Caco-2 (cell line): ENCODE measurements at regions not wholly inside any gene's neighbourhood (a gene's known extent, or its start where the extent isn't known, plus 50 kb on each side); places are given as distances from the start of the nearest gene placed in this dataset.
"Not testable (repeated sequence)": the region's sequence is repeated elsewhere in the genome, so short reads cannot be mapped to it uniquely, and the experiment has no call there.

ENCODE experiments used
- BruUV-seq: library from RNA; stranded (reverse); fragments of 400-500 nt; replicated peaks from 2 replicates; lab custom pipeline; 2021; lab: Mats Ljungman, UMichigan
- CTCF ChIA-PET: fragments of 300-600 bp; sonication (Branson Sonifier 250); formaldehyde crosslinking; loops from one replicate; lab custom pipeline; 2022; ENCODE audit warnings: antibody characterized with exemption; lab: Charles Lee
- POLR2A ChIA-PET: fragments of 300-600 bp; sonication (Branson Sonifier 250); formaldehyde crosslinking; loops from one replicate; lab custom pipeline; 2022; ENCODE audit warnings: antibody characterized with exemption; lab: Charles Lee
- DNase-seq, 2 experiments: peaks; one replicate each; pipeline versions ENCODE4 v3.0.0 to v3.0.0-alpha.2; 2020 to 2022
- H3K27me3 ChIP-seq: replicated peaks from 2 replicates; pipeline ENCODE4 v1.6.0; 2011; ENCODE audit warnings: low read length; ENCODE audit not compliant: control insufficient read depth, insufficient read depth
- H3K36me3 ChIP-seq: 2 replicates; pipeline ENCODE4 v1.5.1; 2011; ENCODE audit warnings: low read length; ENCODE audit not compliant: control insufficient read depth, insufficient read depth
- H3K4me1 ChIP-seq: fragments of 250-450 bp; sonication (Bioruptor Pico); 2 replicates; pipeline ENCODE4 v1.5.1; 2020; ENCODE audit warnings: mild to moderate bottlenecking
- H3K4me3 ChIP-seq: 2 replicates; pipeline ENCODE4 v1.5.1; 2011; ENCODE audit warnings: low read depth, mild to moderate bottlenecking, control low read depth, low read length
- H3K9me3 ChIP-seq: fragments of 250-450 bp; sonication (Bioruptor Pico); 2 replicates; pipeline ENCODE4 v1.5.1; 2020; ENCODE audit warnings: mild to moderate bottlenecking, moderate library complexity
- H3K27ac Mint-ChIP-seq: one replicate; pipeline ENCODE4 v1.8.0; 2022; ENCODE audit warnings: mixed read lengths; ENCODE audit not compliant: unreplicated experiment
- H3K27me3 Mint-ChIP-seq: one replicate; pipeline ENCODE4 v1.8.0; 2022; ENCODE audit warnings: mixed read lengths; ENCODE audit not compliant: insufficient read depth, unreplicated experiment
- H3K36me3 Mint-ChIP-seq: one replicate; pipeline ENCODE4 v1.8.0; 2022; ENCODE audit warnings: mild to moderate bottlenecking, mixed read lengths; ENCODE audit not compliant: insufficient read depth, unreplicated experiment
- H3K4me1 Mint-ChIP-seq: one replicate; pipeline ENCODE4 v1.8.0; 2022; ENCODE audit warnings: low read depth, mixed read lengths; ENCODE audit not compliant: unreplicated experiment
- H3K4me3 Mint-ChIP-seq: one replicate; pipeline ENCODE4 v1.8.0; 2022; ENCODE audit warnings: mild to moderate bottlenecking, moderate library complexity, mixed read lengths; ENCODE audit not compliant: unreplicated experiment
- H3K9me3 Mint-ChIP-seq: one replicate; pipeline ENCODE4 v1.8.0; 2022; ENCODE audit warnings: mixed read lengths; ENCODE audit not compliant: unreplicated experiment
- intact Hi-C: fragments of 100-400 bp; cut with micrococcal nuclease; formaldehyde crosslinking; loops from one replicate; pipeline ENCODE4 v1.10.0; 2022; ENCODE audit not compliant: unreplicated experiment
- TF ChIP-seq, protein P1 (sequence below), 2 experiments: fragments of 200-600 bp in 1 of 2; IDR thresholded peaks; 1 replicate in 1 of 2; 2 replicates in 1 of 2; pipeline versions ENCODE4 v1.5.1 to v1.8.0; 2011 to 2022; ENCODE audit warnings: antibody characterized with exemption in 1 of 2, control low read depth in 1 of 2, inconsistent platforms in 1 of 2, low read depth in 1 of 2, low read length in 1 of 2, mild to moderate bottlenecking in 1 of 2, moderate library complexity in 1 of 2; ENCODE audit not compliant: insufficient read depth in 1 of 2, severe bottlenecking in 1 of 2, unreplicated experiment in 1 of 2

DNA sequence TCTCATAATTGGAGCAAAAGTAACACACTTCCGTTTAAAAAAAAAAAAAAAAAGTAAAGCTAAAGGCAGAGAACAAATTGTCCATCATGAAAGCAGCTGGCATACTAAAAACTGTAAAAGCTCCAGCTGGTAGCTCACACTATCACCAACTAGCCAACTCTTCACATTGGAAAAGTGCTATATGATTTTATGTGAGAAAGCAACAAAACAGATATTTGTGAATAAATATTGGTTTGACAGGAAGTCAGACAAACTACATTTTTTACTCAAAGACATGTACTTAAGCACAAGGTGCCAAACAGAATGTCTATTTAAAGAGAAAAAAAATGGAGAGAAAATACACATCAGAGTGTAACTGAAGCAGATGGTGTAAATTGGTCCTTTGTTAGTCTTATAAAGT, 231.2 kb upstream of the CADM2 start:
- Mint-ChIP-seq H3K27me3 (no peaks in the 10 kb centered on the region), H3K4me1 (no peaks in the 10 kb centered on the region), H3K27ac (no peak overlapping the region), H3K36me3 (no peaks in the 10 kb centered on the region), H3K4me3 (no peak overlapping the region), H3K9me3 (no peaks in the 10 kb centered on the region)
- no peaks in the 10 kb centered on the region for H3K36me3 ChIP-seq
- CTCF ChIA-PET = no interaction called here
- H3K4me3 ChIP-seq = no peak overlapping the region
- no peaks in the 10 kb centered on the region for H3K4me1 ChIP-seq
- no peaks in the 10 kb centered on the region for H3K27me3 ChIP-seq
- BruUV-seq = no TSS peak
- DNase-seq = no peak
- TF ChIP-seq, protein P1, sequence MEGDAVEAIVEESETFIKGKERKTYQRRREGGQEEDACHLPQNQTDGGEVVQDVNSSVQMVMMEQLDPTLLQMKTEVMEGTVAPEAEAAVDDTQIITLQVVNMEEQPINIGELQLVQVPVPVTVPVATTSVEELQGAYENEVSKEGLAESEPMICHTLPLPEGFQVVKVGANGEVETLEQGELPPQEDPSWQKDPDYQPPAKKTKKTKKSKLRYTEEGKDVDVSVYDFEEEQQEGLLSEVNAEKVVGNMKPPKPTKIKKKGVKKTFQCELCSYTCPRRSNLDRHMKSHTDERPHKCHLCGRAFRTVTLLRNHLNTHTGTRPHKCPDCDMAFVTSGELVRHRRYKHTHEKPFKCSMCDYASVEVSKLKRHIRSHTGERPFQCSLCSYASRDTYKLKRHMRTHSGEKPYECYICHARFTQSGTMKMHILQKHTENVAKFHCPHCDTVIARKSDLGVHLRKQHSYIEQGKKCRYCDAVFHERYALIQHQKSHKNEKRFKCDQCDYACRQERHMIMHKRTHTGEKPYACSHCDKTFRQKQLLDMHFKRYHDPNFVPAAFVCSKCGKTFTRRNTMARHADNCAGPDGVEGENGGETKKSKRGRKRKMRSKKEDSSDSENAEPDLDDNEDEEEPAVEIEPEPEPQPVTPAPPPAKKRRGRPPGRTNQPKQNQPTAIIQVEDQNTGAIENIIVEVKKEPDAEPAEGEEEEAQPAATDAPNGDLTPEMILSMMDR (IDR thresholded peaks at IDR 0.05; ENCODE audit: insufficient read depth in 1 of 2, low read depth in 1 of 2, low read length in 1 of 2, severe bottlenecking in 1 of 2, unreplicated experiment in 1 of 2) = no peak
- POLR2A ChIA-PET = no interaction called here
- intact Hi-C loops = no loop called here
- no peaks in the 10 kb centered on the region for H3K9me3 ChIP-seq

DNA sequence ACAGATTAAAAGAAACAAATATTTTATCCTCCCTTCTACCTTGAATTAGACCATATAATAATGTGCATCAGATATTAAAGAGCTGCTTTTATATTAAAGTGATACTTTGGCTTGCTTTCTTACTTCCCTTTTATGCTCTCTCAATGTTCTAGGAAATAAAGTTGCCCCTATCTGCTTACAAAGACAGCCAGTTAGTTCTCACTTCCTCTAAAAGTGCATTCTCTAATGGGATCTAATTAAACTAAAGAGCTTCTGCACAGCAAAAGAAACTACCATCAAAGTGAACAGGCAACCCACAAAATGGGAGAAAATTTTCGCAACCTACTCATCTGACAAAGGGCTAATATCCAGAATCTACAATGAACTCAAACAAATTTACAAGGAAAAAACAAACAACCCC, 224.1 kb upstream of the CADM2 start:
- H3K27me3 Mint-ChIP-seq, H3K4me1 ChIP-seq, POLR2A ChIA-PET, H3K27ac Mint-ChIP-seq, H3K4me3 Mint-ChIP-seq, DNase-seq, H3K9me3 ChIP-seq, H3K36me3 Mint-ChIP-seq, H3K9me3 Mint-ChIP-seq, CTCF ChIA-PET, H3K4me1 Mint-ChIP-seq, H3K4me3 ChIP-seq, H3K36me3 ChIP-seq, intact Hi-C loops, H3K27me3 ChIP-seq, BruUV-seq: not testable (repeated sequence)

DNA sequence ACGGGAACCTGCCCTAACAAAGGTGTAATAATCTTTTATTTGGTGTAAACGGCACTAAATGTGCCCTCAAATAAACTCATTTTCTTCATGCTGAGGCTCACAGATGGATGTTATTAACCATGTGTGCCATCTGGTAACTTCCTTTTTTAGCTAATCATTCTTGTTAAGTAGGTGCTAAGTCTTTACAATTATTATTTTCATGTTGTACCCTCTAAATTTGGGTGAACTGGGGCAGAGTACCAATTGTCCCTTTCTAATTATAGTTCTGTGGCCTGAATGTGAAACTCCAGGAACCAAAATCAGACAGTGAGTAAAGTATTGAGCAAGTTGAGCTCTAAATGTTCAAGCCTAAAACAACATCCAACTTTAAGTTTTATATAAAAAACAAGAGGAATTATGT, 220.7 kb upstream of the CADM2 start:
- no peaks in the 10 kb centered on the region for H3K36me3 ChIP-seq
- TF ChIP-seq, protein P1 (IDR thresholded peaks at IDR 0.05; ENCODE audit: insufficient read depth in 1 of 2, low read depth in 1 of 2, low read length in 1 of 2, severe bottlenecking in 1 of 2, unreplicated experiment in 1 of 2) = no peak
- Mint-ChIP-seq H3K9me3 (no peaks in the 10 kb centered on the region), H3K36me3 (no peaks in the 10 kb centered on the region), H3K4me3 (no peak overlapping the region), H3K4me1 (no peaks in the 10 kb centered on the region), H3K27ac (no peak overlapping the region), H3K27me3 (no peaks in the 10 kb centered on the region)
- no TSS peak for BruUV-seq
- intact Hi-C loops = no loop called here
- ChIA-PET CTCF (no interaction called here), POLR2A (no interaction called here)
- no peak overlapping the region for H3K4me3 ChIP-seq
- H3K27me3 ChIP-seq = no peaks in the 10 kb centered on the region
- H3K9me3 ChIP-seq = no peaks in the 10 kb centered on the region
- H3K4me1 ChIP-seq = no peaks in the 10 kb centered on the region
- DNase-seq = no peak

DNA sequence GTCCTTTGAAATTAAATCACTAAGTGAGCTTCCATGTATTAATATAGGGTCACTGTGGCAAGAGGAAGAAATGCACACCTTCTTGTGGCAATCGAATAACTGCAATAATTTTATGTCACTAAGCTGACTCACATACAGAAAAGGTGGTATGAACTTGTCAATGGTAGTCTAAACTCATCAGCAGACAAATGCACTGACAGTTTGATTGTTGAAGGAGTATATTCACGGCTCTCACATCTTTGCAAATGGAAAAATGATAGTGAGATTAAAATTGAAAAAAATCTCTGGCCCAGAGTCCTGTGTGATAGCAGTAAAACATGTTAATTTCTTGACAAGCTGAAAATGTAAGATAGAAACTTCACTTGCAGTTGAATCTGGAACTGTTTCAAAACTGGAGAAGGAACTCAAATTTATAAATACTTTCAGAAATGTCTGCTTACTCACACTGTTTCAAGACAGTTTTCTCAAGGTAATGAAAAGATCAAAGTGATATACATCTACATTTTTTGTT, 215.8 kb upstream of the CADM2 start:
- BruUV-seq = no TSS peak
- H3K27ac Mint-ChIP-seq = no peak overlapping the region
- no peaks in the 10 kb centered on the region for H3K27me3 Mint-ChIP-seq
- Histone ChIP-seq H3K9me3 (no peaks in the 10 kb centered on the region), H3K4me3 (no peak overlapping the region), H3K27me3 (no peaks in the 10 kb centered on the region), H3K36me3 (no peaks in the 10 kb centered on the region), H3K4me1 (no peaks in the 10 kb centered on the region)
- no peak overlapping the region for H3K4me3 Mint-ChIP-seq
- no peaks in the 10 kb centered on the region for H3K36me3 Mint-ChIP-seq
- intact Hi-C loops = no loop called here
- H3K9me3 Mint-ChIP-seq = no peaks in the 10 kb centered on the region
- CTCF ChIA-PET = no interaction called here
- H3K4me1 Mint-ChIP-seq = no peaks in the 10 kb centered on the region
- TF ChIP-seq, protein P1 (IDR thresholded peaks at IDR 0.05; ENCODE audit: insufficient read depth in 1 of 2, low read depth in 1 of 2, low read length in 1 of 2, severe bottlenecking in 1 of 2, unreplicated experiment in 1 of 2) = no peak
- no peak for DNase-seq
- POLR2A ChIA-PET = no interaction called here
